NCI-H1694 (cell line): ENCODE measurements at regions not wholly inside any gene's neighbourhood (a gene's known extent, or its start where the extent isn't known, plus 50 kb on each side); places are given as distances from the start of the nearest gene placed in this dataset.
"Not testable (repeated sequence)": the region's sequence is repeated elsewhere in the genome, so short reads cannot be mapped to it uniquely, and the experiment has no call there.

Source experiments
- DNase-seq: peaks from one replicate; lab custom pipeline; 2025; lab: John Stamatoyannopoulos, UW

DNA sequence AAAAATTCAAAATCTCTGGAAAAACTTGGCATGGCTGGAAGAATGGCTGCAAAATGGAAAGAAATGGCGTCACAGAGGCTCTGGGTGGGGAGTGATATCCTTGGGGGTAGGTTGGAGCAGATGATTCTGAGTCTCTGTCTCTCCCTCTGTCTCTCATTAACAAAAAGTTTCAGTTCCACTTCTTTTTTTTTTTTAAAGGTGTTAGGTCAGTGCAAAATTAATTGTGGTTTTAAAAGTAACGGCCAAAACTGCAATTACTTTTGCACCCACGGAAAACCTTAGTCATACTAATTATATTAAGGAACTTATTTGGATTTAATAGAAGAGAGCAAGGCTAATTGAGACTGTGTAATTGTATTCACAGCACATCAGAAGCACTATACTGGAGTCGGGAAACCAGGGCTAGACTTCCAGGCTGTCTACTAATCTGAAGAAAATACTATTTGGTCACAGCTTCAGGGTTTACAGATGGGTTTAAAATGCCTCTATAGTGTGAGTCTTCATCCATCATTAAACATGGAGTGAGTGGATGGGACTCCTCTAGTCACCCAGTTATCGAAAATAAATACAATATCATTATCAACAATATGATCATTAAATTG lies 289.1 kb upstream of the PLD5 start:
- DNase-seq = no peak

DNA sequence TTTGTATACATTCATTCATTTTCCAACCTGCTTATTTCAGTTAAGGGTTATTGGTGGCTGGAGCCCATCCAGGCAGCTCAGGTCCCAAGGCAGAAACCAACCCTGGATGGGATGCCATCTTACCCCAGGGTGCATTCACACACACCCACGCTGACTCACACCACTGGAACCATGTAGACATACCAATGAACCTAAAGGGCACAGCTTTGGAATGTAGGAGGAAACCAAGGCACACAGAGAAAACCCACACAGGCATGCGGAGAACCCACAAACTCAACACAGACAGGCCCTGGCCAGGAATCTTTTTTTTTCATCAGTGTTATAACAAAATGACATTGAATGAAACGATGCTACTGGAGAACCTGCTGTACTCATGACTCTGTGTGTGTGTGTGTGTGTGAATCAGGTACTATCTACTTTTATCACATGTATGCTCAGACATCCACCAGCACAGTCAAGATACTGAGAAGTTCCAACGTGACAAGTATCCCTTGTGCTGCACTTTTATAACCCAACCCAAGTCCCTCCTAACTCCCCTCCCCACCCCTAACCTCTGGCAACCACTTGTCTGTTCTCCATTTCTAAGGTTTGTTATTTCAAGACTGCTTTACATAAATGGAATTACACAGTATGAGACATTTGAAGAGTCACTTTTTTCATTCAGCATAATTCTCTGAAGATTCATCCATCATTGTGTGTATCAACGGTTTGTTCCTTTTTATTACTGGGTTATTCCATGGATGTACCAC lies 286.8 kb upstream of the PLD5 start:
- DNase-seq = no peak

DNA sequence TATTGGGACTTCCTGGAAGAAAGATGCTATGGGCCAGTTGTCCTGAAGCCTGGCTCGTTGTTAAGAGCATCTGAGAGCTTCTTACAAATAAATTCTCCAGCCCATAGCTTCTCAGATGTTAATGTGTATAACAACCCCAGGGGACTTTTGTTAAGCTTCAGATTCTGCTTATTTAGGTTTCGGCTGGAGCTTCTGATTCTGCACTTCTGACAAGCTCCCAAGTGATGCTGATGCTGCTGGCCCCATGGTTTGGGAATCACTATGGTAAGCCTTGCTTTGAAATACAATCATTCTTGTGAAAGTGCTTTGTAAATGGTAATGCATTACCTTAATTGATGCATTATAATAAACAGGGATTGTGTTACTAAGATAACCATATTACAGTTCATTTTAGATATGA lies 281.8 kb upstream of the PLD5 start:
- no peak for DNase-seq

DNA sequence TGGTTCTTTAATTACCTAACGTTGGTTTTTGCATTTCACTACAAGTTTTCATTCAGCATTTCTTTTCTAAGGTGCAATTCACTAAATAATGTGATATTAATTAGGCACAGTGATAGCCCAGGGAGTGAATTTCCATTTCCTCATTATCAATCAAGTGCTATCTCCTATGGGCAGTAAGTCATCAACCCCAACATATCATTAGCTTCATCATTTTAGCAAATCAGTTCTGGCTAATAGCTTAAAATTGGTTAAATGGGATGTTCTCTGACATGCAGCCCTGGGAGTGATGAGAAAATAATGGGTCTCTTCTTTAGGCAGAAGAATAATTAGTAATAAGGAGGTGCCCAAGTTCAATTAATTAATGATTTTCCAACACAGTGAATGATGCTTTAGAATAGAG lies 280.9 kb upstream of the PLD5 start:
- not testable (repeated sequence) for DNase-seq

DNA sequence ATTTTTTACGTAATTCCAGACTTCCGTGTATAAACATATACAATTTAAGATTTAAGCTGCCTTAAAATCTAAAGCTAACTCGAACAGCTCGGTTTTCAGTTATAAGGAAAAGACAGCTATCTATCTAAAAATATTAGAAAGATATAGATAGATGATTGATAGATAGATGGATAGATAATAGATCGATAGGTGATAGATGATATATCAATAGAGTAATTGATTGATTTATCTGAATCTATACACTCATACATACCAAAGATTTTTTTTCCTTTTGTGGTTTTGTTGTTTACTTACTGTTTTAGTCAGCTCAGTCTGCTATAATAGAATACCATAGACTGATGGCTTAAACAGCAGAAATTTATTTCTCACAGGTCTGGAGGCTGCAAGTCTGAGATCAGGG lies 278.5 kb upstream of the PLD5 start:
- DNase-seq = no peak

DNA sequence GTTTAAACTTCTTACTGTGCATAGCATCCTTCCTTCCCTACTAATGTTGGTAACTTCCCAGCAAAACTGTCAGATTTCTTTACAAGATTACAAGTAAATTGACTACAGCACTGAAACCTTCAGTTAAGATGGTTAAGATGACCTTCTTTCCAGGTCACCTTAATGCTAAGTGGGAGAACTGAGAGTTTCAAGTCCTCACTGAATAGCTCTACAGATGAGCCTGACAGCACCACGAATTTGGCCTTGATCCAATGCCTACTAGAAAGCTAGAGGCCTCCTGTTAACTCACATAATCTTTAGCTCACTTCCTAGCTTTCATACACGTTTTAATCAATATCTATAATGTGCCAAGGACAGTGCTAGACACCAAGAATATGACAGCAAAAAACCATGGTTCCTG lies 276.0 kb upstream of the PLD5 start:
- no peak for DNase-seq

DNA sequence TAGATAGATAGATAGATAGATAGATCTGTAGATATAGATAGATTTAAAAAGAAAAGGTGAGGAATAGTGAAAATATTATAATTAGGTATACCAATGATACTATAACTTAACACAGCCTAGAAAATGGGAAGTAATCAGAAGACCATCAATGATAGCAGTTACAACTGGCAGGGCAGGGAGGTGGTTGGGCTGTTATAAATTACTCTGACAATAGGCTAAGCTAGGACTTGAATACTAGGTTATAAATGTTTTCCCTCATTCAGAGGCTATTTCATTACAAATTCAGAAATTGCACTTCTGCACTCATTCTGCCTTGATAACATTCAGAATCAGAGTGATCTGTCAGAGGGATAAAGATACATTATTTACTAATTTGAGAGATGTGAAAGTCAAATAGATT lies 273.4 kb upstream of the PLD5 start:
- DNase-seq = no peak

DNA sequence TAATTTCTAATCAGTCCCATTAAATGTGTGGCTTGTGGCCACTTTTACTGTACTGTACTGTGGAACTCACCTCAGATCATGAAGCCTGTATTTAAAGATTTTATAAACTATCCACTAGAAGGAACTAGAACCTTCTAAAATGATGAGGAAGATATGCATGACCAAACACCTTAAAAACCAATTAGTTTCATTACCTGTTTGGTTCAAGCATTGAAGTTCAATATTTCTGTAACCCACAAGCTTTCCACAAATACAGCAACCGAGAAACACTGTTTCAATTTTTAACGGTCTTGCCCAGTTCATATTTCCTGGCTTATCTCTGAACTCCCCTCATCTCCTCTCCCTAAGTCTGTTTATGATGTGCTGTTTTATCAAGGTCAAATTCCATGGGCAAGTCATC lies 264.3 kb upstream of the PLD5 start:
- DNase-seq = no peak

DNA sequence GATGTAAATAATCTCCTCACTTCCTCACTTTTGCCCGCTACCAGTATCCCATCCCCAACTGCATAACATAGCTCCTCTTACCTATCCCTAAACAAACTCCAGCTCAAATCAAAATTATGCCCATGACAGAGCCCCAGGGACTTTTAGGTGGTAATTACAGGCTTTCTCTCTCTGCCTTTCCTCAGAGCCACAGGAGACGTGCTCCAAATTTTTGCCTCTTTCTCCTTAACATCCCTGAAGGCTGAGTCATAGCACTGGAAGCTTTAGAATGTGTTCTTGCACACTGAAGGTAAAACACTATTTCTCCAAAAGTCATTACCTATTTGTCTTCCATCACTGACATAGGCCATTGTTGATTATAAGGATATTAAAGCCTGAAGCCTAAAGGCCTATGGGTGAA lies 263.5 kb upstream of the PLD5 start:
- no peak for DNase-seq

DNA sequence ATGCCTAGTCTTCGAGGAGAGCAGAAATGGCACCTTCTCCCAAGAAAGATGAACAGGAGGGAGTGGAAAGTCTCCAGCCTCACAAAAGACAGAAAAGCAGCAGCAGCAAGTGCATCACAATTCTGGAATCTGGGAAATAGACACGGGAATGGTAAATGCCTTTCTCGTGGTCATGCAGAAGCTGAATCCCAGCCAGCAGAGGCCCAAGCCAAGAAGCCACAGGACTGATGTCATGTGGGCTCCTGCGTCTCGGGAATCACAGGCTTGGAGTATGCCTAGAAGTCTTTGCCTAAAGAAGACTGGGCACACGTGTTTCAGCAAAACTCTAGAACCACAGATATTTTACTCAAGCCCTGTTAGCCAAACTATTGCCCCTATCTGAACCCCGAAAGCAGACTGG lies 260.3 kb upstream of the PLD5 start:
- no peak for DNase-seq

DNA sequence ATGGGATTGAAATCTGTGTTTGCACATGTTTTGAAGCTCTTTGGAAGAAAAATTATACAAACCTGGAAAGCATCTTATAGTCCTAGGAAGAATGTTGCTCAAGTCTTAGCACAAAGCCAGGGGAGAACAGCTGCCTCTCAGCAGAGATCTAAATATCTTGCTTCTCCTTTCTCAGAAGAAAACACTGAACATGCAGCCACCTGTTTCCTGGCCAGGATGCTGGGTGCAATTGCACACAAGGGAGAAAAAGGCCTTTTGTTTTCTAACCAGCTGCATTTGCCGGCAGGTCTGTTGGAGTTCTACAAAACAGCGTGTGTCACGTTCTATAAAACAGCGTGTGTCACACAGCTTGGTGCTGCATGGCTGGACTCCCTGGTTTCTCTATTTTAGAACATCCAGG lies 259.6 kb upstream of the PLD5 start:
- DNase-seq = no peak

DNA sequence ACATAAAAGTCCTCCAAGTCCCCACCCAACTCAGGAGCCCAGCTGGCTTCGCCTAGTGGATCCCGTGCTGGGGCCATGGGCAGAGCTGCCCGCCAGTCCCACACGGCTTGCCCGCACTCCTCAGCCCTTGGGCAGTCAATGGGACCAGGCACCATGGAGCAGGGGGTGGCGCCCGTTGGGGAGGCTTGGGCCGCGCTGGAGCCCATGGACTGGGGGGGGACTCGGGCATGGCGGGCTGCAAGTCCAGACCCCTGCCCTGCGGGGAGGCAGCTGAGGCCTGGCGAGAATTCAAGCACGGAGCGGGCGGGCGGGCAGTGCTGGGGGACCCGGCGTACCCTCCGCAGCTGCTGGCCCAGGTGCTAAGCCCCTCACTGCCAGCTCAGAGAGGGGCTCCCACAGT lies 249.8 kb upstream of the PLD5 start:
- no peak for DNase-seq

DNA sequence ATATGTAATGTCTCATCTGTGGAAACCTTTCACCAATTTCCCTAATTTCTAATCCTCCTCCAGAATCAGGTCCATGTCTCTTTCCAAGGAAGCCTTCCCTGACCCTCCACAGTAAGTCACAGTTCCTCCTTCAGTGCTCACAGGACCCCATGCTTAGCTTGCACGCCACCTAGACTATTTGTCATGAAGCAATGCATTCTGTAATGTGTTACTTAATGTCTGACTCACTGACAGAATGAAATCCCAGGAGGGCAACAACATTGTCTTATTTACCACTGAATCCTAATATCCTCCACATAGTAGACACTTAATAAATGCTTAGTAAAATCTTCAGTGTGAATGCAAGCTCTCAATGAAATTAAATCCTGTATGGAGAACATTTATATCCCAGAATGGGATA lies 245.9 kb upstream of the PLD5 start:
- no peak for DNase-seq

DNA sequence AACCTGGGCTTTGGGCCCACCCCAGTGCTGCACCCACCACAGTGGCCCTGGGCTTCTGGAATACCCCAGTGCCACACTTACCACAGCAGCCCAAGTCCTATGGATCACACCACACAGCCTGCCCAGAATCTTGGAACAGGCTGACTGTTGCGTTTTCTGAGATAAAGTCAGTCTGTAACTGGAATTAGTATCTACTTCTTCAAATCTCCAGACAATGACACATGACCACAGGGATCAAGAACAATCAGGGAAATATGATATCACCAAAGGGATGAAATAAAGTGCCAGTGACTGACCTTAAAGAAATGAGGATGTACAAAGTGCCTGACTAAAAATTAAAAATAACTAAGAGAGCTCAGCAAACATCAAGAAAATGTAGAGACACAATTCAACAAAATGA lies 239.7 kb upstream of the PLD5 start:
- no peak for DNase-seq

DNA sequence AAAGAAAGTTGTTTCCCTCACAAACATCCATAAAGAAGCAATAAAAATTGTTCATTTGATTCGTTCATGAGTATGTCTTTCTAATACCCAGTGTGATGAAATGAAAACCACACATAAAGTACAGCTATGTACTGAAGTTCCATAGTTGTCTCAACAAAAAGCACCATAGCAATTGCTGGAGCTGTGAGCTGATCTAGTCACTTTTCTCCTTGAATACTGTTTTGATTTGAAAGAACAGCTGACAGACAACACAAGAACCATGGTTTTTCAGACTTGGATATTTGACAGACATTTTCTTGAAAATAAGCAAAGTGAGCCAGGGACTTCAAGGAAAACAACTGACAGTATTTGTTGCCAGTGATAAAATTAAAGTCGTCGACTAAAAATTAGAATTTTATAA lies 237.1 kb upstream of the PLD5 start:
- no peak for DNase-seq

DNA sequence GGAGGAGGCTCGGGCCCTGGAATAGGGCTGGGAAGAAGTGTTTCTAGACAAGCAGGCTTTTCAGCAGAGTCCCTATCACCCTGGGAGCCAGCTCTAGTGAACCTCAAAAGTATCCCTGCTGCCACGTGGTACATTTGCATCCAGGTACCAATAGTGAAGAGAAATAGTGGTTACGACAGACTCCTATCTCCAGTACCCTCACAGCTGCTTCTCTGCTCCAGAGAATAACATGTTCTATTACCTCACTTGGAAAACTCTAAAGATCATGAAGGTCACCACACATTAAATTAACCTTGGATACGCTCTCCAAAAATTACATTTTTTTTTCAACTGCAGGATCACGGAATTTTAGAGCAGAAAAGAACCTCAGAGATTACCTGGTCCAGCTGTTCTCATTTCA lies 230.4 kb upstream of the PLD5 start:
- DNase-seq = no peak

DNA sequence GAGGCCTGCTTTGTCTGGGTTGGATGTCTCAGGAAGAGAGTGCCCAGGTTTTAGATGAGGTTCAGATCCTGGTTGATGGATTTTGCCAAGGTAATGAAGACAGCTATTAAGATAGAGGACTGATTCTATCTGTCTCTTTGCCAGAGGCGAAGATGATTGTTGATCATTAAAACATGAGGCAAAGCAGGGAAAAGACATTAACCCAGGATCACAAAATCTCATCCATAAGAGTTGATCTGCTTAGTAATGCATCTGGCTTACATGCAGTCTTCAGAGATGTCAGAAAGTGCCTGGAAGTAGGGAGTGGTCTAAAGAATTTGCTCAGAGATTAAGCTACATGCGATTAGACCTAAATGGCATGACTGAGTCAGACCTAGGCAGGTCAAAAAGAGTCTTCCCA lies 229.6 kb upstream of the PLD5 start:
- DNase-seq = no peak

DNA sequence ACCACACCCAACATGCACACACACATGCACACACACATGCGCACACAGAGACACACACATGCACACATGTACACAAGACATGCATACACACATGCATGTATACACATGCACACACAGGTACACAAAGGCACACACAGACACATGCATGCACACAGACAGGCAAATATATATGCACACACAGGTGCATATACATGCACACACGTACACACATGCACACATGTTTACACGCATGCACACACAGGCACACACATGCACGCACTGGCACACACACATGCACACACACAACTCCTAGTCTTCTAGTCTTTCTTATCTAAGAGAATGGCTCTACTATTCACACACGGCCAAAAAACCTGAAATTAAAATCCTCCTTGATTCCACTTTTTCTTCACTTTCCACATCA lies 222.7 kb upstream of the PLD5 start:
- no peak for DNase-seq

DNA sequence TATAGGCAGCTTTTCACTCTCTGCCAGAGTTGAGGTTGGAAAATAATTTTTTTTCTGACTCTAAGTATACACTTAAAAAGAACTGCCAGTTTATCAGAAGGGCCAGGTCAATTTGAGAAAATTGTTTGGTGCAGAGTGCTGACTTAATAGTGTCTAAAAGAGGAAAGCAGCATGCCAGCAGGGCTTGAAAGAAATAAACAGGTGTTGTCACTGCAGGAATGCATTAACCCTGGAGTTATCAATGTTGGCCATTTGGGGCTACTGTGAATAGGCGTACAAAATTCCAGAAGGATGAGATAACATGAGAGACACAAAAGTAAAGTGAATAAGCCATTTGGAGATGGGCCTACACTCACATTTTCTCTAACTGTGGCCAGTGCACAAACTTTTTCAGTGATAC lies 220.6 kb upstream of the PLD5 start:
- DNase-seq = no peak

DNA sequence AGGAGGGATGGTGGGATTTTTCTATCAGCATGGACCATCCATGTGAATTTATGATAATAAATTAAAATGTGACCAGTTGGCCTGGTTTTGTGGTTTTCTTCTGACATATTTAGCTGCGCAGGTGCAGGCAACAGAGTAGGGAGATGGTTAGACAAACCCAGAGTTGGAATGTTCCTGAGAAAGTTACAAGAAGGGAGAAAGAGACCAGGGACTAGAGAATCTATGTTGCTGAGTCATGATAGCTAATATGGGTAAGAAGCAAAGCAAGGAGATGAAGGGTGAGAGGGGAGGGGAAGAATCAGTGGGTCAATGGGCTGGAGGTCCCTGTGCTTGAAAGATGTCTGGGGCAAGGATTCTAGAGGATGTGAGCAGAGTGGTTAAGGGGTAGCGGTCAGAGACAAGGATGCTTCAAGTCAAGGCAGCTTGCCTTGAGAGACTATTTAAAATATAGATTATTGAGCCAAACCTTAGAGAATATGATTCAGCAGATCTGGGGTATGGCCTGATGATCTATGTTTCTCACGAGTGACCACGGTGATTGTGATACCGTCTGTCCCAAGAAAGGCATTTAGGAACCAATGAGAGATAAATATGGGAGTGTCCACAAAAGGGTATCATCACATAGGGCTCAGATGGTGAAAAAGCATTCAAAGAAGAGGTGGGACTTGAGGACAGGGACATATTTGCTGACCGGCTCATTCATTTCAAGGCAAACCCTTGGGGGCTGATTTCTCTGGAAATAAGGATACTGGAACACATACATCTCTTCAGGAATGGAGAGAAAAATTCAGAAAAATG lies 219.7 kb upstream of the PLD5 start:
- DNase-seq = no peak

DNA sequence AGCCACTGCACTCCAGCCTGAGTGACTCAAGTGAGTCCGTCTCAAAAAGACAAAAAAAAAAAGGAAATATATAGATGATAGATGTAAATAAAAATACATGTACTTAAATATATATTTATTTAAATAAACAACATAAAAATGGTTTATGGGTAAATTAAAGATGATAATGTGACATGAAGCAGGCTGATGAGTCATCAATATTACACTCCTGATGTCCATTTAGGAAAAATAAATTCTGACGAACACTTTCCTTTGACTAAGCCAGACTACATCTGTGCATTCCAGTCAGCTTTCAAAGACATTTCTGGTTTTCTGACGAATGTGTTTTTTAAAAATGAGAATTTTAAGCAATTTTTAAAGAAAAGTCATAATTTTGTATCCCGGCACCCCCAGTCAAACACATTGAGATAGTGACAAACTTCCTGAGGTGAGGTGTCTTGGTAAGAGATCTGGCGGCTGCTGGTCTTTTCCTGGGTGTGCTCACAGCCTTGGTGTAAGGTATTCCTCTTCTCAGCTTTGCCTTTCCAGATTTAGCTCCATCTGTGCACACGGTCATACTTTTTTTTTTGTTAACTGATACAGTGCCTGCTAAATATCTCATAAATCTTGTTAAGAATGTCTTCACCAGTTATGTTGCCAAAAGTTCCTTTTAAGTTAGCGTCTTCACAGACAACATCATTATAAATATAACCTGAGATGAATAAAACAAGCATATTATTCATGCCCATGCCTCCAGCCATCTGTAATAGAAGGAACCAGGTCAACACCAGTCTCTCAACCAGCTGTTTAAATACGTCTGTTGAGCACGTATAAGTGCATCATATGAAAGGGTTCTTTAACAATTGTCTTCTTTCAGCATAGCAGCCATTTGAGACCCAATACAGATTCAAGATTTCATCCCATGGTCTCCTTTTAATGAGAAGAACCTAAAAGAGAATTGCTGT lies 214.5 kb upstream of the PLD5 start:
- DNase-seq = no peak

DNA sequence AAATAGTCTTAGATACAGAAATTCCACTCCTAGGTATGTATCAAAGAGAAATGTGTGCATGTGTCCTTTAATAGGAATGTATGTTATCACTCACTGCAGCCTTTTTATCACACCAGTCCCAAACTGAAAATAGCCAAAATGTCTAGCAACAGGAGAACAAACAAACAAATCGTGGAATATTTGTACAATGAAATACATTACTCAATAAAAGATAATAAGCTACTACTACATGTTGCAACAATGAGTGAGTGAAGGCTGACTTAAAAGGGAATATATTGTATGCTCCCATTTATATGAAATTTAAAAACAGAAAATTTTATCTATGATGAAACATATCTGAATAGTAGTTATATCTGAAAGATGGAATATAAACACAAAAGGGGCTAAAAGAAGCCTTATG lies 212.1 kb upstream of the PLD5 start:
- no peak for DNase-seq
